ENCODE measurements at regions not wholly inside any gene's neighbourhood (a gene's known extent, or its start where the extent isn't known, plus 50 kb on each side); places are given as distances from the start of the nearest gene placed in this dataset.

DNA sequence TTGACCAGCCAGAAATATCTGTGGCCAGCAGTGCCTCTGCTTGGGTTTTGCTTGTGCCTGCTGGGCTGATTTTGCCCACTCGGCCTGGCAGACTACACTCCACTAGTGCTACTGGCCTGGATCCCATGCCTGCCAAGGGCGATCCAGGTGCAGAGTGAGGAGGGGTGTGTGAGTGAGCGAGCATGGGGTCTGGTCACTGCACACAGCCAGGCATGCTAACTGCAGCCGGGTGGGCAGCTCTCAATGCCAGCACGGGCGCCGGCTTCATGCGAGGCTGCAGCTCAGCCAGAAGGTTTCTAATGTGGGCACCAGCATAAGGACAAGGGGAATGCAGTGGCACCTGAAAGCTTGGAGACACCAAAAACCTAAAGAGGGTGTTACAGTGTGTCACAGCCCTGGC, 1161.4 kb downstream of the FSTL5 start:
- no peaks in the 10 kb centered on the region for H3K36me3 ChIP-seq (ENCODE audit: insufficient read depth, low read length)
- H3K9me3 ChIP-seq (replicated peaks; ENCODE audit: low read length): no peaks in the 10 kb centered on the region
- no peaks in the 10 kb centered on the region for H3K4me1 ChIP-seq (ENCODE audit: control insufficient read depth, insufficient read depth, low read length)
- no peaks in the 10 kb centered on the region for H3K27me3 ChIP-seq (ENCODE audit: control insufficient read depth, insufficient read depth, low read length)
- no peak overlapping the region for H3K4me2 ChIP-seq (ENCODE audit: low read length)
- H3K9ac ChIP-seq (ENCODE audit: low read depth, low read length): no peak overlapping the region
- H3K4me3 ChIP-seq (ENCODE audit: low read length): no peak overlapping the region

DNA sequence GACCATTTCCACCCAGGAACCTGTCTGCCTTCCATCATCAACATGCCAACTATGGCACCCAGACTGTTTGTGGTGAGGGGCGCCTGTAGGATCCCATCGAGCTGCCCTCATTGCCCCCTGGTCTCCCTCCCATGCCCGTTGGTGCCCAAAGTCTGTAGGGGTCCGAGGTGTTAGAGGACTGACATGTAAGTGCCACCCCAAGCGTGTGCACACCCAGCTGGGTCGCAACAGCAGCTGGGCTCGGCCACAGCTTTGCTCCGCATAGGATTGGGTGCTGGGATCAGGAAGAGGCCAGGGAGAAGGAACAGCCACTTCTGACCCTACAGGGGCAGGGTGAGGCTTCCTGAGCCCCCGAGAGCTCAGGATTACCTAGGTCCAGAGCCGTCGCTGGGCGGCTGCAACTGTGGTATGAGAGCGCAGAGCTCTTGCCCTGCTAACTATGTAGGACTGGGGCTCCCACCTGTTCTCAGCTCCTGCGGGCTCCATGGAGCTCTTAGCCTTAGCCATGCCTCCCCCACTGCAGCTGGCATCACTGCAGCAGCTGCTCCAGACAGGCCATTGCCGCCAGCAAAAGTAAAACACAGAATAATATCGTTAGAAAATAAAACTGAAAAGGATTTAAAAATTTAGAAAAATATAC, 1160.3 kb downstream of the FSTL5 start:
- H3K9ac ChIP-seq (ENCODE audit: low read depth, low read length): no peak overlapping the region
- H3K36me3 ChIP-seq (ENCODE audit: insufficient read depth, low read length): no peaks in the 10 kb centered on the region
- H3K4me3 ChIP-seq (ENCODE audit: low read length): no peak overlapping the region
- H3K4me2 ChIP-seq (ENCODE audit: low read length): no peak overlapping the region
- no peaks in the 10 kb centered on the region for H3K4me1 ChIP-seq (ENCODE audit: control insufficient read depth, insufficient read depth, low read length)
- H3K9me3 ChIP-seq (replicated peaks; ENCODE audit: low read length): no peaks in the 10 kb centered on the region
- no peaks in the 10 kb centered on the region for H3K27me3 ChIP-seq (ENCODE audit: control insufficient read depth, insufficient read depth, low read length)

DNA sequence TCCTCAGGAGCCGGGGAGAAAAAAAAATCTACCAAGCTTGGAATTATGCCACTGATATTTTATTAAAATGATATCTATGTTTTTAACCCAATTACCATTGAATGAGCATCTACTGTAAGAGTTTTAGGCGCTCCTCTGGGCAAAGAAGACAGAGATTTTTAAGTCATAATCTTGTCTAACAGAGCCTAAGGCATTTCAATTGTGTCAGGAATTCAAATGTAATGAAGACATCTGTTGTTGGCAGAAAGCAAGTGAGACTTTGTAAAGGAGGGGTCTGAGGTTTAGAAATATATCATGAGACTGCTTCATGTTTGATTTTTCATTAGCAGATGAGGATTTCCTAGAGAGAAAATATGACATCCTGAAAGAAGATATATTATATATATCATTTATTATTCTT, 1158.1 kb downstream of the FSTL5 start:
- Histone ChIP-seq H3K9me3 (replicated peaks; ENCODE audit: low read length) (no peaks in the 10 kb centered on the region), H3K36me3 (ENCODE audit: insufficient read depth, low read length) (no peaks in the 10 kb centered on the region), H3K4me2 (ENCODE audit: low read length) (no peak overlapping the region), H3K9ac (ENCODE audit: low read depth, low read length) (no peak overlapping the region), H3K4me3 (ENCODE audit: low read length) (no peak overlapping the region), H3K27me3 (ENCODE audit: control insufficient read depth, insufficient read depth, low read length) (no peaks in the 10 kb centered on the region), H3K4me1 (ENCODE audit: control insufficient read depth, insufficient read depth, low read length) (no peaks in the 10 kb centered on the region)

DNA sequence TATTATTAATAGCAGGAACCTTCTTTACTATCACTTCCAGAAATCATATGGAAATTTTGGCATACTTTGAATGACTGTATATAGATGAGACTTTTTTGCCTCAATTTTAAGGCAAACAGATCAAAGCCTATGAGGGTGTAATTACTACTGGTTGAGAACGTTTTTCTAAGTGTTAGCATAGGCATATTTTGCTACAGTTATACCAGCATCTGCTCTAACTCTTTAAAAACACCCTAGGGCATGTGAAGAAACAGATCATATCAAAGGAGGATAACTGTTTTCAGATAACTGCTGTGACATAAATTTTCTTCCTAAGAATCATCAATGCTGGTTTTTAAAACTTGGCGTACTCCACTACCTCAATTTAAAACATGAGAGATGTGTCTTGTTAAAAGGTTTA, 1155.3 kb downstream of the FSTL5 start:
- Histone ChIP-seq H3K9ac (ENCODE audit: low read depth, low read length) (no peak overlapping the region), H3K4me3 (ENCODE audit: low read length) (no peak overlapping the region), H3K27me3 (ENCODE audit: control insufficient read depth, insufficient read depth, low read length) (no peaks in the 10 kb centered on the region), H3K4me2 (ENCODE audit: low read length) (no peak overlapping the region), H3K4me1 (ENCODE audit: control insufficient read depth, insufficient read depth, low read length) (no peaks in the 10 kb centered on the region), H3K36me3 (ENCODE audit: insufficient read depth, low read length) (no peaks in the 10 kb centered on the region), H3K9me3 (replicated peaks; ENCODE audit: low read length) (no peaks in the 10 kb centered on the region)

DNA sequence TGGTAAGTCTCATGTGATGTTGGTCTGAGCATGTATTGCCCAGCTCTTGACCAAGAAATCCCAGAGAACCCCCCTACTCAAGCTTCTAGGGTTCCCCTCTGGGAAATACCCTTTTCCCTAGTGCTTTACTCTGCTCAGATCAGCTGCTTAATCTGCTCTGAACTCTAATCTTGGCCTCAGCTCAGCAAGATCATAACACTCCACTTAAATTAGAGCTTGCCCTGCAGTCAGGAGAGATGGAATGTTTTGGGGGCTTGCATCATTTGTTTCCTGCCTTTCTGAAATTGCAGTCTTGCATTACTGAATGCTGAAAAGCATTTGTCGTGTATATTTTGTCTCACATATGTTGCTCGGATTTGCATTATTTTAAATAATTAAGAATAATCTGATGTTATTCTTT, 1153.6 kb downstream of the FSTL5 start:
- no peaks in the 10 kb centered on the region for H3K9me3 ChIP-seq (replicated peaks; ENCODE audit: low read length)
- H3K36me3 ChIP-seq (ENCODE audit: insufficient read depth, low read length): no peaks in the 10 kb centered on the region
- no peak overlapping the region for H3K4me2 ChIP-seq (ENCODE audit: low read length)
- no peaks in the 10 kb centered on the region for H3K4me1 ChIP-seq (ENCODE audit: control insufficient read depth, insufficient read depth, low read length)
- no peaks in the 10 kb centered on the region for H3K27me3 ChIP-seq (ENCODE audit: control insufficient read depth, insufficient read depth, low read length)
- H3K4me3 ChIP-seq (ENCODE audit: low read length): no peak overlapping the region
- no peak overlapping the region for H3K9ac ChIP-seq (ENCODE audit: low read depth, low read length)

All from skeletal muscle satellite cell (primary cell).